ENCODE measurements at regions not wholly inside any gene's neighbourhood (a gene's known extent, or its start where the extent isn't known, plus 50 kb on each side); places are given as distances from the start of the nearest gene placed in this dataset.

DNA sequence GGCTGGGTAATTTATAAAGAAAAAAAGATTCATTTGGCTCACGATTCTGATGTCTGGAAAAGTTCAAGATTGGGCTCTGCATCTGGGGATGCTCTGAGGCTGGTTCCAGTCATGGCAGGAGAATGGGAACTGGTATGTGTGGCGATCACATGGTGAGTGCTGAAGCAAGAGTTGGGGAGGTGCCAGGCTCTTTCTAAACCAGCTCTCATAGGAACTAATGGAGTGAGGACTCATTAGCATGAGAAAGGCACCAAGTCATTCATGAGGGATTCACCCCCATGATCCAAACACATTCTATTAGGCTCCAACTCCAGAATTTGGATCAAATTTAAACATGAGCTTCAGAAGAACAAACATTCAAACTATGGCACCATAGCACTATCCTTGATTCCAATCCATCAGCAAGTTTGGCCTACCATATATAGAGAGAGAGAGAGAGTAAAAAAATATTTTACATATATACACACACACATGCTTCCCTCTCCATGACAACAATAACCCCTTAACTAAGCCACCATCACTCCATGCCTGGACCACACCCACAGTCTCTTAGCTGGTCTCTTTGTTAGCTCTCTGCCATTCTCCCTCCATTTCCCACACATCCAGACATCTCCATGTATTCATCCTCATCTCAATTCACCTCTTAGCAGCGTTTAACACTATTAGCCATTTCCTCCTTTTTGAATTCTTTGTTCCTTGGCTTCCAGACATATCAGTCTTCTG lies 57.9 kb downstream of the NPY start:
- TF ChIP-seq, protein P1, sequence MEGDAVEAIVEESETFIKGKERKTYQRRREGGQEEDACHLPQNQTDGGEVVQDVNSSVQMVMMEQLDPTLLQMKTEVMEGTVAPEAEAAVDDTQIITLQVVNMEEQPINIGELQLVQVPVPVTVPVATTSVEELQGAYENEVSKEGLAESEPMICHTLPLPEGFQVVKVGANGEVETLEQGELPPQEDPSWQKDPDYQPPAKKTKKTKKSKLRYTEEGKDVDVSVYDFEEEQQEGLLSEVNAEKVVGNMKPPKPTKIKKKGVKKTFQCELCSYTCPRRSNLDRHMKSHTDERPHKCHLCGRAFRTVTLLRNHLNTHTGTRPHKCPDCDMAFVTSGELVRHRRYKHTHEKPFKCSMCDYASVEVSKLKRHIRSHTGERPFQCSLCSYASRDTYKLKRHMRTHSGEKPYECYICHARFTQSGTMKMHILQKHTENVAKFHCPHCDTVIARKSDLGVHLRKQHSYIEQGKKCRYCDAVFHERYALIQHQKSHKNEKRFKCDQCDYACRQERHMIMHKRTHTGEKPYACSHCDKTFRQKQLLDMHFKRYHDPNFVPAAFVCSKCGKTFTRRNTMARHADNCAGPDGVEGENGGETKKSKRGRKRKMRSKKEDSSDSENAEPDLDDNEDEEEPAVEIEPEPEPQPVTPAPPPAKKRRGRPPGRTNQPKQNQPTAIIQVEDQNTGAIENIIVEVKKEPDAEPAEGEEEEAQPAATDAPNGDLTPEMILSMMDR (IDR thresholded peaks at IDR 0.05; ENCODE audit: poor library complexity) = no peak
- TF ChIP-seq EZH2 (IDR thresholded peaks at IDR 0.05; ENCODE audit: borderline replicate concordance) (no peak), EZH2phosphoT487 (IDR thresholded peaks at IDR 0.05; ENCODE audit: low read depth, severe bottlenecking, unreplicated experiment) (no peak)

Measured in hepatocyte (in vitro differentiated cells).